HG02973 (cell line): ENCODE measurements at regions not wholly inside any gene's neighbourhood (a gene's known extent, or its start where the extent isn't known, plus 50 kb on each side); places are given as distances from the start of the nearest gene placed in this dataset.

ENCODE experiments used
- ATAC-seq: cut with Tn5 transposase; IDR thresholded peaks from one replicate; pipeline ENCODE4 v1.9.1; 2021; ENCODE audit warnings: moderate library complexity; ENCODE audit not compliant: unreplicated experiment

DNA sequence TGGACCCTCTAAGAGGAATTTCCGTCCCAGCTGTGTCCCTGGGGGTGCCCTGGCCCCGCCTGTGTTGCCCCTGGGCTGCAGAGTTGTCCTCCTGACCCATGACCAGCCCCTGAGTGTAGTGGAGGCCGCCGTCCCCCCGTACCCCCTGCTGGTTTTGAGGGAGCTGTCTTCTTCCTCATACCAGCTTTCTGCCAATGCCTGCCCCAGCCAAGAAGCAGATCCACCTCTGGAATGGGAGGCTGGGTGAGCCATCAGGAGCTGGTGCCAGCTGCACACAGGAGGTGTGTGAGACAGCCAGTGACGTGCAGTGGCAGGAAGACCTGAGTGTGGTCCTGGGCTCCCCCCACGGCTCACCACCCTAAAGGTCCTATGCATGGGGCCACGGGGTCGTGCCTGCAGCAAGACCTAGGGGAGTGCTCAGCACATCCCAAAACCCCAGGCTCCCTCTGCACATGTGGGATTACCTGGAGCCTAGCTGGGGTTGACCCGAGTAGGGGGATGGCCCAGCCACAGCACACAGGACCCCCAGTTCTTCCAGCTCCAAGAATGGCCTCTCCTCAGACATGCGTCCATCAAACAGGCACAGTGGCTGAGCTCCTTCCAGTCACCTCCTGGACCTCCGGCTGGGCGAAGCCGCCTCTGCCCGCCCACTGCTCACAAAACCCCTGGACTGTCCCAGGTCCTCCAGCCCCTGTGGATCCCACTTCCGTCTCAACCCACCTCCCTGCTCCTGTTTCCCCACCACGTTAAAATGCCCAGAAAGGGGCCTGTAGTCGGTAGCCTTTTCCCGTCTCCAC is 647.6 kb downstream of the BRD1 start:
- ATAC-seq: no peak

DNA sequence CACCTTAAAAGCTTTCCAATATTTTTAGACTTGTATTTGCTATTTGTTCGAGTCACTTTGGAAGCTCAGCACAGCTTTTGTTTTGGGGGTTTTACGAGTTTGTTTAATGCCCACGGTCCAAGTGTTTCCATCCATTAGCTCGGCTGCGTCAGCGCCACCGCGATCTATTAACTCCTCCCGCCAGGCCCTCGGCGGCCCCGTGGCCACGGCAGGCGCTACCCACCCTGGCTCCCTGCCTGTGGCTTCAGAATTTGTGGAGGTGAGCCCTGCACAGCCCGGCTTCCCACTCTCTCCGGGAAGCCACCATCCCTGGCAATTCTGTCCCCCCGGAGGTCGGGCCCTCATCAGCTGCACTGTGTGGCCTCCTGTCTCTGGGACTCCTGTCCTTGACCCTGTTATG is 648.5 kb downstream of the BRD1 start:
- ATAC-seq: no peak

DNA sequence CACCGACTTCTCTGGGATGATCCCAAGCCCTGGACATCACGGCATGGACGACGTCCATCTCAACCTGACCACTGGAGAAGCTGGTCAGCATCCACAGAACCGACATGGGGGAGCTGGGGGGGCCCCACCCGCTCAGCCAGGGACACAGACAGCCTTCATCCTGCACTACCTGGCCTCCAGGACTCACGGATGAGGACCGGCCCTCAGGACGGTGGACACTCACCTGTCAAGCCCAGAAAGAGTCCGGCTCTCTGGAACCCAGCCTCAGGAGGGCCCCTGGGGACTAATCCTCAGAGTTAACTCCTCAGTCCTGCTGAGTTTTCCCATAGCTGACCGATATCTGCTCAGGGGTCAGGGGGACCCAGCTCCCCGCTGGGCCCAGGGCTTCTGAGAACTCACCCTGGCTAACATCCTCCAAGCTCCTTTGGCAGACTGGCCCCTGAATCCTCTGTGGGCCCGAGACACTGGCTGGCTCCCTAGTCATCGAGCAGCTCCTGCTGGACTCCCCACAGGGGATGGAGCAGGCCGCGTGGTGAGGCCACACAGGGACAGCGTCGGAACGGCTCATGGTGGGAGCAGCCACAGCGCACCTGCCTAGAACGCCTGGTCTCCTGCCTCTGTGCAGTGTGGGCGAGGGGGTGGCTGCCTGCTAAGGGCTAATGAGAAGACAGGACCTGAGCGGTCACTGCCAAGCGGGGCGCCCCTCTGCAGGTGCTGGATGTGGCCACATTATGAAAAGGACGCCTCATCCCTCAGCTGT is 649.2 kb downstream of the BRD1 start:
- ATAC-seq: no peak

DNA sequence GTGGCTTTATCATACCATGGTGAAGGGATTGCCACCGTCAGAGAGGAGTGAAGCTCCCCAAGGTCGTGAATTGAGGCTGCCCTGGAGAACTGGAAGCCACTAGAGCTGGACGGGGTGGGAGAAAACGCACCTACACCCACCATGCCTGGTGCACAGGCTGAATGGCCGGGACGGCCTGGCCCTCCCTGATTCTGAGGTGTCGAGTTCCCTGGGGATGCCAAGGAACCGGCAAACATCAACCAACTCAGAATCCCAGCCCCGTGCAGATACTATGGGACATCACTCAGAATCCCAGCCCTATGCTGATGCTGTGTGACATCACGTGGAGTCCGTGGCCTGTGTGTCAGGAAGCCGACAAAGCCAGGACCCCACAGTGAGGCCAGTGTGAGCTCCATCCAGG is 650.0 kb downstream of the BRD1 start:
- no peak for ATAC-seq

DNA sequence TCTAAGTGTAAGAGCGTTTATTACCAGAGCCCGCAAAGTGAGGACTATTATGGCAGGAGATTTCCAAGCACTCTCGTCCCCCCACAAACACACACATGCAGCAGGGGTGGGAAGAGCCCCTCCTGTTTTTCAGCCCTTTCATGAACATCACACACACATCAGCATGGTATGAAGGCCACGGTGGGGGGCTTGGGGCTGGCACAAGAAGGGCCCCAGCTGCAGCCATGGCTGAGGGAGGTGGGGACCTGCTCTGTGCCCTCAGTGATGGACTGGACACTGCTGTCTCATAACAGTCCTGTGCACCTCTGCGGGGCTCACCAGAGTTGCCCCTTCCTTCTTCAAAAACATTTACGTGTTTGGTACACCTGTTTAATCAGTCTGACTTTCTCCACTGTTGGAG is 650.7 kb downstream of the BRD1 start:
- no peak for ATAC-seq

DNA sequence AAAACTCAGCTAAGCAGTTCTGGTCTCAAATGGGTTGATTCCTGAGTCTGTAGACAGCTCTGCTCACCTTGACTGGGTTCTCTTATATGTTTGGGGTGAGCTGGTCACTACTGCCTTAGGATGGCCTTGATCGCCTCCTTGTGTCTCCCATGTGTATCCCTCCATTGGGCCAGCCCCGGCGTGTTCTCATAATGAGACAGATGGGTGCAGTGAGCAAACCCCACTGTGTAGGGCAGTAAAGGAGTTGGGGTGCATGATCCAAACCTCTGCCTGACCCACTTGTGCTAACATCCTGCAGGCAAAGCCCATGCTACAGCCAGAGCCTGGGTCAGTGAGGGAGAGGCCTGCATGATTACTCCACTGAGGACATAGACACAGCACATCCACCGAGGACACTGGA is 657.6 kb downstream of the BRD1 start:
- ATAC-seq: no peak

DNA sequence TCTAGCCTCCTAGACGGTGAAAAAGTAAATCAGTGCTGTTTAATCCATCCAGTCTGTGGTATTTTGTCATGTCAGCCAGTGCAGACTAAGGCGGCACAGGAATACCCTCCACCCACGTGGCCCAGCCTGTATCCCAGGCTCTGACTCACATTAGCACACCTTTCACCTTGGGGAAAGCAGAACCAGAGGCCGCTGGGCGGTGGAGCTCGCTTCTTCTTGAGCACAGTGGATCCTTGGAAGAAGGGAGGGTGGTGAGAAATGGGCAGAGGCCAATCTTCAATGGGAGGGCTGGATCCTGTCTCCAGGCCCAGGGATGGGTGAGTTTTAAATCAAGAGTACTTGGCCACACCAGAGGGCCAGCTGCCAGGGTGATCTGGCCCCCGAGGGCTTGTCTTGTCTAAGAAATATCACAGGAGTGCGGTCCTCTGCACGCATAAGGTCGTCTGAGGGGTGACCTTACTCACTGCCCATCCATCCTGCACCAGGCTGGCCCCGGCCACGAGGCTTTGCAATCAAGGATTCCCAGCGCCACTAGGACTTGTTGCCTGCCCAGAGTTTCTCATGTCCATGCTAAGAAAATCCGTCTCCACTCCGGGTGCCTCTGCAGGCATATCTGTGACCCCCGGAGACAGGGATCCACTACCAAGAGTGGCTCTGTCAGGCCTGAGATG is 658.5 kb downstream of the BRD1 start:
- no peak for ATAC-seq

DNA sequence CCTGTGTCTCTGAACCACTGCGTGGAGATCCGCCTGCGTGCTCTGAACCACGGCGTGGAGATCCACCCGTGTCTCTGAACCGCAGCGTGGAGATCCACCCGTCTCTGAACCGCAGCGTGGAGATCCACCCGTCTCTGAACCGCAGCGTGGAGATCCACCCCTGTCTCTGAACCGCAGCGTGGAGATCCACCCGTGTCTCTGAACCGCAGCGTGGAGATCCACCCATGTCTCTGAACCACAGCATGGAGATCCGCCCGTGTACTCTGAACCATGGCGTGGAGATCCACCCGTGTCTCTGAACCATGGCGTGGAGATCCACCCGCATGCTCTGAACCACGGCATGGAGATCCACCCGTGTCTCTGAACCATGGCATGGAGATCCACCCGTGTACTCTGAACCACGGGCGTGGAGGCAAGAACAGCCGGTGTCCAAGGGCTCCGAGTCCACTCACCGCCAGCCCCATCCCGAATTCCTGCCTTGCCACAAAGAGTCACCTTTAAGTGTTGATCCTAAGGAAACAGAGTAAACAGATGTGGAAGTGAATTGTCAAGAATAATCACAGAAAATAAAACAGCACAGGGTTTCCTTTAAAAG is 659.4 kb downstream of the BRD1 start:
- no peak for ATAC-seq

DNA sequence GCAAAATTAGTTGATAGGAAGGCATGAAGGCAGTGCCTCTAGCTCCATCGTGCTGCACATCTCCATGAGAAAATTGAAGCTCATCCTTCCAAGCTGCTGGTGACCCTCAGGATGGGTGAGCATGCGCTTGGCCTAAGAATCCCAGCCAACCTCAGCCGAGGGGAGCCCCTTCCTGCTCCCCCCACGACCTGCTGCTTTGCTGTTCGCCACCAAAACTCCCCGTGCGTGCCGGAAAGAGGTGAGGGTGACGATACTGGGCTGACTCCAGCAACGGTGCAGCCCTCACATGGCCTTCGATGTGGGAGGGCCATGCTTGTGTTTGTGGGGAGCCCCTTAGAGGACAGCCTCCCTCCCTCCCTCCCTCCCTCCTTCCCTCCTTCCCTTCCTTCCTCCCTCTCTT is 660.9 kb downstream of the BRD1 start:
- ATAC-seq: no peak

DNA sequence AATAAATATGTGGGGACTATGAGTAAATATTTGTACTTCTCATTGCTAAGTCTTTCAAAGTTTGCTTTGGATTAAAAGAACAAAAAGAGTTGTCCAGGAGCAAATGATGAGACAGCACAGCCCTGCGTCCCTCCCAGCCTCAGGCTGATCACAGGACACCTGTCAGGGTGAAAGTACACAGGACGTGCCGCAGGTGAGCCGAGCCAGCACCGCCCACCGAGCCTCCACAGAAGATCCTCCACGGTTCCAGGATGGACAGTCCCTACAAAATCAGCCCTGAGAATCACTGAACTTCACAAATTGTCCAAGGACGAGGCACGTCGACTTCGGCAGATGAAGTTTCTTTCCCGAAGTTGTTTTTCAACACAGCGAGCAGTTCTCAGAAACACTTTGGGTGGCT is 661.5 kb downstream of the BRD1 start:
- ATAC-seq: no peak

DNA sequence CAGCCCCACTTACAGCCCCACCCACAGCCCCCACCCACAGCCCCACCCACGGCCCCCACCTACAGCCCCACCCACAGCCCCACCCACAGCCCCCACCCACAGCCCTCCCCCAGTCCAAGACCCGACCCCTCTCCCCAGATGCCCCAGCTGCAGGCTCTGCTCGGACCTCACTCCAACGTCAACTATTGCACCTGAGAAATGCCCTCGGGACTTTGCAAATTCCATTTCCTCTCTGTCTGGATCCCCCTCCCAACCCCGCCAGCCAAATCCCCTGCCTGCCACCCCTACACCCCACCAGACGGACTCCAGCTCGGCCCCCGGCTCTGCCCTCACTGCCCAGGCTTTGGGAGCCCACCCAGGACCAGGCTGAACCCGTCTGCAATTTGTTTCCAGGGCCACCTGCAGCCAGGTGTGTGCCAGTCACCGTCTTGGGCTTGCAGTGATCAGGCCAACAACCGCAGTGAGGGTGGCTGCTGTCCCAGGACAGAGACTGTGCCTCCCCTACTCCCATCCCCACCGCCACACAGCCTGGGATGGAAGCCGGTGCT is 662.8 kb downstream of the BRD1 start:
- no peak for ATAC-seq

DNA sequence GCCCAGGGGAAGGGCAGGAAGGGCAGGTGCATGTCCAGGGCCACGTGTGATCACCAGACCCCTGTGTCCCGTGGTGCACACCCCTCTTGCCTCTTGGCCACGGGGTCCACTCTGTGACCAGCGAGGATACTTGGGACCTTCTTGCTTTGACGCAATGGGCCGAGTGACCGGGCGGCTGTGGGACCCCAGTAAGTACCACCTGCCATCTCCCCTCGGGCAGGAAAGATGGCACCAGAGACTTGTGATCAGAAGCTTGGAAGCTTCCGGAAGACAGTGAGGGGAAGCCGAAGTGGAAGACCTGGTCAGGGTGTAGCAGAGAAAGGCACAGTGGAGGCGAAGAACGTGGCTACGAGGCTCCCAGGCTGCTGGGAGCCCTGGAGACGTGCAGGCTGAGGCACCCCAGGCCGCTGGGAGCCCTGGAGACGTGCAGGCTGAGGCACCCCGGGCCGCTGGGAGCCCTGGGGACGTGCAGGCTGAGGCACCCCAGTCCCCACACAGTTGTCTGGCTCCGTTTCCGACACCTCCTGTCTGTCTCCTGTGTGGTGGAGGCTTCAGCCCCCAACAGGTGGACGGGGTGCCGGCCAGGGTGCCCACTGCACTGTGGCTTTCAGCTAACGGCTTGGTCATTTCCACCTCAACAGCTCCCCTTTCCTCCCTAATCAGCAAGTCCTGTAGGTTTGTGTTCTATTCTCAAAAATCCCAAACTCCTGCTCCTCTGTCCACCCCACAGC is 663.5 kb downstream of the BRD1 start:
- no peak for ATAC-seq

DNA sequence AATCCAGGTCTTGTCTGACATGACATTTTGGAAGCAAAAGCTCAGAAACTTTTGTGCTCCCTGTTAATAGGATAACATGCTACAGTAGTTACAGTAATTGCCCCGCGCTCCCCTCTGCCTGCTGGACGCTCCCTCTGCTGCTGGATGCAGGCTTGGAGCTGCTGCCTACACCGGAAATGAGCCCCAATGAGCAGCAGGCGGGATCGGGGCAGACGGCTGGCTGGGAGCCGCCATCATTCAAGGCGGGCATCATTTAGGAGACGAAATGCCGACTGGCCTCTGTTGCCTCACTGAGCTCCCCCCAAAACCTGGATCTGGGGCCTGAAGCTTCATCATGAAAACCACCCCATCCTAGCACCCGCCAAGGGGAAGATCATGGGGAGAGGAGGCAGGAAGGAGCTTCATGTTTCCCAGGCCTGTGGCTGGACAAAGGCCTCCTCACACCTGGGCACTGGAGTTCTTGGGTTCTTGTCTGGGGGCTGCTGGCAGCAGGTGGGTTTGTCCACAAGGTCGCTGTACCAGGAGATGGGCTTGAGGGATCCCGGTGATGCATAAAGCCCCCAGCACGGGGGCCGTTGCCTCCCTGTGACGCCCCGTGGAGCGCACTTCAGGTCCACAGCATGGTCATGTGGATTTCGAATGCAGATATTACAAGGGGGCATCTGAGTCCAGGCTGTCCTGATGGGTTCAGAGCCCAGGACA is 664.3 kb downstream of the BRD1 start:
- ATAC-seq: no peak

DNA sequence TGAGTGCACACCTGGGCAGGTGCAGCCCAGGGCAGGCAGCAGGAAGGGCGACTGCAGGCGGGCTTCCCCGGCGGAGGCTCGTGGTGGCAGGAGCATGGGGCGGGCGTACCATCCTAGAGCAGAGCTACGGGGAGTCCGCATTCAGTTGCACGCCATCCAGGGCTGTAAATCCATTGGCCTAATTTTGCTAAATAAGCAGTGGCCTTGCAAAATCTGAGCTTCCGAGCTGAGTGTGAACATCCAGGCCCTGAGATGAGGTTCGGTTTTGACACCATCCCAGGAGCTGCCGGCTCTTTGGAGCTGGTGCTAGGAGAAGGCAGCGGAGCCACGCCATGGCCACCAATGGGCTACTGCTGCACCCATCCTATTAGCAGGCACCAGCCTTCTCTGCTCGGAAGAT is 664.8 kb downstream of the BRD1 start:
- ATAC-seq: no peak

DNA sequence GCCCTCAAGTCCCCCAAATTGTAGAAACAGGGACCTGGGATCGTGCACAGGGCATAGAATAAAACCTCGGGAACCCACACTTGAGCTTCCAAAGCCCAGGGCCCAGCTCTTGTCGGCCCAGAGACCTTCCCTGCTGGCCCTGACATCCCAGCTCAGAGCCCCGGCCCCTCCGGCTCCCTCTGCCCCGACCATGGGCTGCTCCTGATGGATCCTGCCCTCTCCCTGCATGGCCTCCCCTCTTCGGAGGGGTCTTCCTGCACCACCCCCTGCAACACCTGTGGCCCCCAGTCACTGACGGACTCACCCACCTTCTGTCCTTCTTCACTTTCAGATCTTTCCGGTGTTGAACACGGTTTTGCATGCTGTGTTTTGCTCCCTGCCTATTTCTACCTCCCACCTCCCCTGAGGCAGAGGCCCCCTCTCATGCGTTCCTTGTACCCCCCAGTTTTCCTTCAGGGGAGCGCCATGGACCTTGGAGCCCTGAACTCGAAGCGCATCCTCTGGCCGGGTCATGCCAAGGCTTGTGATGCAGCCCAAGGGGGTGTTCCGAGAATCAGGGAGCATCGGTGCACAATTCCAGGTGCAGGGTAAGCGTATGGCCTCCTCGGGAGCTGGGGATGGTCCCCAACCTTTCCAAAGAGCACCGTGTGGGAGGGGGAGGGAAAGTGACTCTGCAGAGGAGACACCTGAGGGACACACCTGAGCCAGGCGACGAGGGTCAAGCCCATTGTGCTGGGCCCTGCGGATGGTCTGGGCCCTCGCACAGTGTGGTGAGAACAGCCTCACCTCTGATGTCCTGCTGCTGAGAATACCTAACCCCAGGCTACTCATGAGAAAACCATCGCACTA is 666.4 kb downstream of the BRD1 start:
- no peak for ATAC-seq

DNA sequence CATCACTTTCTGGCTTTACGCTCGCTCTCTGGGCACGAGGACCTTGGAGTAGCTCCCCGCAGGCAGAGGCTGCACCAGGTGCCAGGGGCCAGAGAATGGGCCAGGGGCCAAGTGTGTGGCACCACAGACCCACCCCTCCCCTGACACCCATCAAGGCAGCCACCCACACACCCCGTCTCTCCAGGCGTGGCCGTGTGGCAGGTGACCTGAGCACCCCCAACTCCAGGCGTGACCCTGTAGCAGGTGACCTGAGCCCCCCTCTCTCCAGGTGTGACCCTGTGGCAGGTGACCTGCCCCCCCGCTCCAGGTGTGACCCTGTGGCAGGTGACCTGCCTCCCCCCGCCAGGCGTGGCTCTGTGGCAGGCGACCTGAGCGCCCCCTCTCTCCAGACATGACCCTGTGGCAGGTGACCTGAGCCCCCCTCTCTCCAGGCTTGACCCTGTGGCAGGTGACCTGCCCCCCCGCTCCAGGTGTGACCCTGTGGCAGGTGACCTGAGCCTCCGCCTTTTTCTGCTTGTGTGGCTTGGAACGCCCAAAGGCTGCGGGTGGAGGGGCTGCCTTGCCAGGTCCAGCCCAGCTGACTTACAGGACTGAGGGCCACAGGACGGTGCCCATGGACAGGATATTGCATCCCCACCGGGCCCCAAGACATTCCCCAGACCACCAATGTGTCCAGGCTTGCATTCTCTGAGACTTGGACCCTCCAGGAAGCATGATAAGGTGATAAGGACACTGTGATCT is 667.2 kb downstream of the BRD1 start:
- no peak for ATAC-seq

DNA sequence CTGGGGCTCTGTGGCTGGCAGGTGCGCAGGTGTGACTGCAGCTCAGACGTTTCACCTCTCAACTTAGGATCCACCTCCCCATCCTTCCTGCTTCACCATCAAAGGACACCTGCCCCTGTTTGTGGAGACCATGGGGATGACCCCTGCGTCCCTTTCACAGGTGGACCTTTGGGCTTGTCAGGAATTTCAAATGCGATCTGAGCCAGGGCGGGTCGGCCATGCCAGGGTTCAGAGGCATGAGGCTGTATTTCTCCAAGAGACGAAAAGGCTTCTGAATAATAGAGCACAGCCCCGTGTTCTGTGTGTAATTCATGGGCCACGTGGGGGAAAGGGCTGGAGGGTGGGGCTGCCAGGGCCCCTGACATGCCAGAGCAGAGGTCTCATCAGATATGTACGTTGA is 668.0 kb downstream of the BRD1 start:
- no peak for ATAC-seq

DNA sequence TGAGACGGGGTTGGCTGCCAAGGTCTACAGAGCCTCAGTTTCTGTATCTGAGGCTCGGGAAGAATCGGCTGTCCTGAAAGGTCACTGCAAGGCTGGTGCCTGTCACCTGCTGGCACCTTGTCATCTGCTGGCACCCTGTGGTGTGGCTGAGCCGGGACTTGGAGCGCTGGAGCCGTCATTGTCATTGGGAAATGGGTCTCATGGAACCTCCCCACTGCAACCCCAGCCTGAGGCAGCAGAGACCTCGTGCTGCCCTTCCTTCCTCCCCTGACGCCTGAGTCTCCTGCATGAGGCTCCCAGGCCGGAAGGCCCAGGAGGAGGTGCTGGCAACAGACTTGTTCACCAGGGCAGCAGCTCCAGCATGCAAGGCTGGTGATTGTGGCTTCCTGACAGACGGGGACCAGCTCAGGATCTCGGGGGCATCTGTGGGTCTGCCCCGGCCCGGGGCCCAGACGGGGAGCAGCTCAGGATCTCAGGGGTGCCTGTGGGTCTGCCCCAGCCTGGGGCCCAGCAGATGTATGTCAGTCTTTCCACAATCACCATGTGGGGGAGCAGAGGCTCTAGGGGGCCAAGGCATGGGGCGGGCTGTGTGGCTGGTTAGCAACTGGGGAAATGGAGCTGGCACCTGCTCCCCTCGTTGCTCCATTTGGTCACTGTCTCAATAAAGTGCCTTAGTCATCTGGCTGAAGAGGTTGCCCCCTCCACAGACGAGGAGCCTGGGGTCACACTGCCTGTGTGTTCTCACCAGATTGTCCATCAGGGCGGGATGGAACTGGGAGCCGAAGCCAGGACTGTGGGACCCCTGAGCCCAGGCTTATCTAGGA is 668.7 kb downstream of the BRD1 start:
- ATAC-seq: no peak
